ENCODE measurements at regions not wholly inside any gene's neighbourhood (a gene's known extent, or its start where the extent isn't known, plus 50 kb on each side); places are given as distances from the start of the nearest gene placed in this dataset.

GRCh38 chr10:105885495-105885894 is 1244.4 kb downstream of the SORCS3 start:
- no peak for TF ChIP-seq CTCF (IDR thresholded peaks at IDR 0.05; ENCODE audit: low read length)
- TF ChIP-seq EZH2 (optimal IDR thresholded peaks at IDR 0.05; ENCODE audit: low read depth, low read length): no peak
- TF ChIP-seq EZH2phosphoT487 (IDR thresholded peaks at IDR 0.05; ENCODE audit: low read length): no peak

All from MM.1S (cell line).